Transverse colon (tissue), 4 donors: ENCODE measurements at regions not wholly inside any gene's neighbourhood (a gene's known extent, or its start where the extent isn't known, plus 50 kb on each side); places are given as distances from the start of the nearest gene placed in this dataset.

ENCODE experiments used
- DNase-seq: peaks from one replicate; pipeline ENCODE4 v3.0.0-alpha.2; 2019
- H3K27ac ChIP-seq, 4 donors: fragments of 200-600 bp; sonication (generic); 2 replicates each; pipeline ENCODE4 v1.5.1; 2016 to 2018; ENCODE audit warnings: inconsistent platforms in 4 of 4
- H3K27me3 ChIP-seq: fragments of 200-600 bp; sonication (generic); 2 replicates; pipeline ENCODE4 v1.5.1; 2017; ENCODE audit warnings: inconsistent platforms
- H3K36me3 ChIP-seq, 4 donors: fragments of 200-600 bp; sonication (generic); 2 replicates each; pipeline ENCODE4 v1.5.1; 2017 to 2019; ENCODE audit warnings: inconsistent platforms in 4 of 4
- H3K4me1 ChIP-seq, 4 donors: fragments of 200-600 bp; sonication (generic); 2 replicates each; pipeline ENCODE4 v1.5.1; 2017 to 2020; ENCODE audit warnings: inconsistent platforms in 4 of 4
- H3K4me3 ChIP-seq, 4 donors: fragments of 200-600 bp; sonication (generic); 1 replicate in 1 of 4; 2 replicates in 3 of 4; pipeline versions ENCODE4 v1.5.1 to v1.6.1; 2017 to 2019; ENCODE audit warnings: inconsistent platforms in 4 of 4
- H3K9me3 ChIP-seq, 2 donors: fragments of 200-600 bp; sonication (generic); 2 replicates each; pipeline ENCODE4 v1.5.1; 2017 to 2019; ENCODE audit warnings: inconsistent platforms in 2 of 2
- EP300 ChIP-seq: sonication (generic); formaldehyde crosslinking; IDR thresholded peaks from one replicate; pipeline ENCODE4 v1.6.1; 2017; ENCODE audit warnings: antibody characterized with exemption, low read depth
- POLR2A ChIP-seq: fragments of 450-650 bp; IDR thresholded peaks from one replicate; pipeline ENCODE4 v1.6.1; 2016; ENCODE audit warnings: antibody characterized with exemption, mild to moderate bottlenecking, moderate library complexity
- POLR2AphosphoS5 ChIP-seq, 3 donors: sonication (generic); formaldehyde crosslinking; IDR thresholded peaks; one replicate each; pipeline ENCODE4 v1.6.1; 2016; ENCODE audit warnings: antibody characterized with exemption in 3 of 3
- WGBS, 2 donors: methylation state at CpG; one replicate each; pipeline ENCODE4 v1.1.5; 2018; ENCODE audit warnings: low coverage in 1 of 2; 5-methylcytosine and 5-hydroxymethylcytosine counted together
- in situ Hi-C, 4 donors: fragments of 200-750 bp; cut with MboI; loops; one replicate each; pipeline versions ENCODE4 v1.15.0 to v1.15.1; 2017; ENCODE audit warnings: low sequenced_read_pairs in 3 of 4, low pct_ligation_motif_present in 1 of 4, low pct_unique_long_range_greater_than_20kb in 1 of 4
- intact Hi-C: fragments of 100-400 bp; cut with DNase I; formaldehyde crosslinking; loops from one replicate; pipeline ENCODE4 v1.15.1; 2023; ENCODE audit warnings: low total_unique reads
- TF ChIP-seq, protein P1 (sequence below), 5 experiments: fragments of 200-600 bp in 3 of 5; fragments of 450-650 bp in 2 of 5; sonication (generic) in 3 of 5; IDR thresholded peaks; 1 replicate in 2 of 5; 2 replicates in 3 of 5; pipeline ENCODE4 v1.5.1; 2016 to 2017; ENCODE audit warnings: antibody characterized with exemption in 5 of 5, inconsistent platforms in 3 of 5, mild to moderate bottlenecking in 2 of 5, moderate library complexity in 1 of 5

GRCh38 chr2:20877960-20878359 is 55.1 kb upstream of the LDAH start:
- no peaks in the 10 kb centered on the region for H3K4me1 ChIP-seq
- H3K9me3 ChIP-seq: no peaks in the 10 kb centered on the region
- TF ChIP-seq, protein P1, sequence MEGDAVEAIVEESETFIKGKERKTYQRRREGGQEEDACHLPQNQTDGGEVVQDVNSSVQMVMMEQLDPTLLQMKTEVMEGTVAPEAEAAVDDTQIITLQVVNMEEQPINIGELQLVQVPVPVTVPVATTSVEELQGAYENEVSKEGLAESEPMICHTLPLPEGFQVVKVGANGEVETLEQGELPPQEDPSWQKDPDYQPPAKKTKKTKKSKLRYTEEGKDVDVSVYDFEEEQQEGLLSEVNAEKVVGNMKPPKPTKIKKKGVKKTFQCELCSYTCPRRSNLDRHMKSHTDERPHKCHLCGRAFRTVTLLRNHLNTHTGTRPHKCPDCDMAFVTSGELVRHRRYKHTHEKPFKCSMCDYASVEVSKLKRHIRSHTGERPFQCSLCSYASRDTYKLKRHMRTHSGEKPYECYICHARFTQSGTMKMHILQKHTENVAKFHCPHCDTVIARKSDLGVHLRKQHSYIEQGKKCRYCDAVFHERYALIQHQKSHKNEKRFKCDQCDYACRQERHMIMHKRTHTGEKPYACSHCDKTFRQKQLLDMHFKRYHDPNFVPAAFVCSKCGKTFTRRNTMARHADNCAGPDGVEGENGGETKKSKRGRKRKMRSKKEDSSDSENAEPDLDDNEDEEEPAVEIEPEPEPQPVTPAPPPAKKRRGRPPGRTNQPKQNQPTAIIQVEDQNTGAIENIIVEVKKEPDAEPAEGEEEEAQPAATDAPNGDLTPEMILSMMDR (IDR thresholded peaks at IDR 0.05): no peak
- TF ChIP-seq POLR2A (no peak), EP300 (no peak), POLR2AphosphoS5 (IDR thresholded peaks at IDR 0.05) (no peak)
- no peaks in the 10 kb centered on the region for H3K27me3 ChIP-seq
- no peak overlapping the region for H3K27ac ChIP-seq
- DNase-seq: no peak
- 8 to 13% methylated on average over 2 of the region's 2 CpGs for WGBS, 2 donors
- H3K36me3 ChIP-seq: no peaks in the 10 kb centered on the region
- in situ Hi-C loops: no loop called here
- H3K4me3 ChIP-seq: no peak overlapping the region
- intact Hi-C loops: no loop called here
